T-helper 2 cell treated with Interferon-gamma antibody and Interleukin-4, amounts not matched to agents 5 μg/mL and 100 μg/mL, for 36 hours (primary cell): ENCODE measurements at regions not wholly inside any gene's neighbourhood (a gene's known extent, or its start where the extent isn't known, plus 50 kb on each side); places are given as distances from the start of the nearest gene placed in this dataset.

Experiments used
- DNase-seq: peaks from one replicate; pipeline ENCODE4 v3.0.0; 2021; ENCODE audit warnings: low spot score
- H3K27ac Mint-ChIP-seq: one replicate; pipeline ENCODE4 v1.8.0; 2021; ENCODE audit warnings: mild to moderate bottlenecking, mixed read lengths
- H3K27me3 Mint-ChIP-seq: one replicate; pipeline ENCODE4 v1.8.0; 2021; ENCODE audit warnings: low read depth, mixed read lengths
- H3K36me3 Mint-ChIP-seq: one replicate; pipeline ENCODE4 v1.8.0; 2021; ENCODE audit warnings: low read depth, mixed read lengths
- H3K4me1 Mint-ChIP-seq: one replicate; pipeline ENCODE4 v1.8.0; 2021; ENCODE audit warnings: low read depth, mixed read lengths
- H3K4me3 Mint-ChIP-seq: one replicate; pipeline ENCODE4 v1.8.0; 2022; ENCODE audit warnings: mild to moderate bottlenecking, moderate library complexity, mixed read lengths
- H3K9me3 Mint-ChIP-seq: one replicate; pipeline ENCODE4 v1.8.0; 2021; ENCODE audit warnings: mixed read lengths

GRCh38 chr12:131455581-131456110, 255.2 kb upstream of the SFSWAP start:
- H3K36me3 Mint-ChIP-seq, result no peaks in the 10 kb centered on the region
- peaks cover 7% of the 10 kb centered on the region for H3K27me3 Mint-ChIP-seq

GRCh38 chr12:131456301-131457027, 254.4 kb upstream of the SFSWAP start:
- DNase-seq, result no peak
- no peaks in the 10 kb centered on the region for H3K9me3 Mint-ChIP-seq
- no peaks in the 10 kb centered on the region for H3K4me1 Mint-ChIP-seq
- H3K36me3 Mint-ChIP-seq, result no peaks in the 10 kb centered on the region
- H3K27me3 Mint-ChIP-seq, result peaks cover 7% of the 10 kb centered on the region
- H3K27ac Mint-ChIP-seq, result no peak overlapping the region
- H3K4me3 Mint-ChIP-seq, result no peak overlapping the region

More at GRCh38 chr12:131455581-131456110, 255.2 kb upstream of the SFSWAP start:
- no peak for DNase-seq
- Mint-ChIP-seq H3K4me3 (no peak overlapping the region), H3K4me1 (no peaks in the 10 kb centered on the region), H3K27ac (no peak overlapping the region), H3K9me3 (no peaks in the 10 kb centered on the region)

DNA sequence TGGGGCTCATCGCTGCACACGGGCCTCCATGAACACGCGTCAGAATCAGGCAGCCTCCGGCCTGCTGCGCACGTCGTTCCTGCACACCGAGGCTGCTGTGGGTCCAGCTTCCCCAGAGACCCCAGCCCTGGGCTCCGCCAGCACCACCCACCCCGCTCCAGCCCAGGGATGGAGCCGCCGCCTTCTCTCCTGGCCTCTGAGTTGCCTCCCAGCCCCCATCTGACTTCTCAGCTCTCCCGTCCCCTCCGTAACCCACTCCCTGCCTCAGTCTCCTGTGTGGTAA, 253.9 kb upstream of the SFSWAP start:
- peaks cover 3% of the 10 kb centered on the region for H3K27me3 Mint-ChIP-seq
- DNase-seq, result no peak
- no peaks in the 10 kb centered on the region for H3K4me1 Mint-ChIP-seq
- H3K4me3 Mint-ChIP-seq, result no peak overlapping the region
- no peaks in the 10 kb centered on the region for H3K36me3 Mint-ChIP-seq
- no peak overlapping the region for H3K27ac Mint-ChIP-seq
- no peaks in the 10 kb centered on the region for H3K9me3 Mint-ChIP-seq

GRCh38 chr12:131457331-131458047, 253.4 kb upstream of the SFSWAP start:
- DNase-seq, result no peak
- Mint-ChIP-seq H3K4me1 (no peaks in the 10 kb centered on the region), H3K27me3 (peaks cover 2% of the 10 kb centered on the region), H3K36me3 (no peaks in the 10 kb centered on the region), H3K9me3 (no peaks in the 10 kb centered on the region), H3K27ac (no peak overlapping the region), H3K4me3 (no peak overlapping the region)

DNA sequence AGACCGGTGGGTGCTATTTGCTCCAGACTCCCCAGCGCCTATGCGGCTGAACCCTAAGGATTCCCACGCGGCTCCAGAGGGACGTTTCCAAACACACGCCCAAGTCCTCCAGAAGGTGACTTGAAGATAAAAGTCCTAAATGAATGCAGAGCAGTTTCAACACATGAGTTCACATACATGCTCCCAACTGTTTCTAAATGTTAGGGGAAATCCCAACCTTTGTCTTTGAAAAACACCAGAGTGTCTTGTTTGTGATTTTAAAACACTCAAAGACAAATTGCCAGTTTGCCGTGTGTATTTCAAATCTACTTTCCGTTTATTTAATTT, 252.9 kb upstream of the SFSWAP start:
- Mint-ChIP-seq H3K27me3 (no peaks in the 10 kb centered on the region), H3K36me3 (no peaks in the 10 kb centered on the region)

GRCh38 chr12:131458931-131459772, 251.7 kb upstream of the SFSWAP start:
- Mint-ChIP-seq H3K36me3 (no peaks in the 10 kb centered on the region), H3K27me3 (no peaks in the 10 kb centered on the region), H3K4me3 (no peak overlapping the region), H3K4me1 (no peaks in the 10 kb centered on the region), H3K27ac (no peak overlapping the region), H3K9me3 (no peaks in the 10 kb centered on the region)
- no peak for DNase-seq

More for the DNA sequence above, 252.9 kb upstream of the SFSWAP start:
- DNase-seq, result no peak
- H3K27ac Mint-ChIP-seq, result no peak overlapping the region
- H3K4me1 Mint-ChIP-seq, result no peaks in the 10 kb centered on the region
- H3K9me3 Mint-ChIP-seq, result no peaks in the 10 kb centered on the region
- no peak overlapping the region for H3K4me3 Mint-ChIP-seq

DNA sequence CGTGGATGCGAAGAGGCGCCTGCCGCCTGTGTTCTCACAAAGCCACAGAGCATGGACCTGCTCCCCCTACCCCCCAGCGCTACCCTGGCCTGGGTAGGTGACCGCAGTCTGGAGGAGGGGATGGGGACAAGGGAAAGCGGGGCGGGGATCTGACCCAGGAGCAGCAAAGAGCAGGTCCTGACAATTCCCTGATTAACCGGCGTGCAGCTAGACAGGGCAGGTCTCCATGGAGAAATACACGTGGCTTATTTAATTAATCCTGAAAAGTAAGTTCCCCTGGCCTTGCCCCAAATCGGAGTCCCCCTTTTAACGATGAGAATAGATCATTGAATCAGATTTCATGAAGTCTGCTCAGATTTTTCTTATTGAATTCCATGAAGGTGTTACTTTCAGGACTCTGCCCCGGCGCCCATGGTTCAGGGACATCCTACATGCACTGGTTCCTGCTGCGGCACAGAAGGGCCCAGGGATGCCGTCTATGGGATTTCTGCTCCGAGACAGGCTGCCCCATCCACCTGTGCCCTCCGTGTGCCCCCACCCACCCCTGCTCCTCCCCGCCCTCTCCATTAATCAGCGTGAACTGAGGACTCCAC, 251.0 kb upstream of the SFSWAP start:
- no peak for DNase-seq
- Mint-ChIP-seq H3K4me1 (no peaks in the 10 kb centered on the region), H3K27me3 (no peaks in the 10 kb centered on the region), H3K36me3 (no peaks in the 10 kb centered on the region), H3K4me3 (no peak overlapping the region), H3K27ac (no peak overlapping the region), H3K9me3 (no peaks in the 10 kb centered on the region)

DNA sequence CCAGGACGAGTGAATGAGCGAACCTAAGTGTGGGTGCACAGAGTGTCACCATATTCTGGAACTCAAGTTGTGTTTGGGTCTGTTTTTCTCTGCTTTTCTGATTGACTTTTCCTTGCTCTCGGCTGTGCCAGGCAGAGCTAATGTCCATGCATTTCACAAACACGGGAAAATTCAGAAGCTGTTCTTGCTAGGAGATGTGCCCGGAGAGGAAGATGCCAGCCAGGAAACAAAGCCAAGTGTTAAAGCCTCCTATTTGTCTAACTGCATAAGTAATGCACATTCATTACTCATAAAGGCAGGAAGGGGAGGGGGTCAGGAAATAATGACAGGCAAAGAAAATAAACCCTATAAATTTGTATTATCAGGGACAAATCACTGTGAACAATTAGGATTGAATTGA, 250.4 kb upstream of the SFSWAP start:
- Mint-ChIP-seq H3K36me3 (no peaks in the 10 kb centered on the region), H3K27me3 (no peaks in the 10 kb centered on the region), H3K27ac (no peak overlapping the region), H3K4me3 (no peak overlapping the region), H3K9me3 (no peaks in the 10 kb centered on the region), H3K4me1 (no peaks in the 10 kb centered on the region)
- DNase-seq, result no peak

- Mint-ChIP-seq H3K9me3 (no peaks in the 10 kb centered on the region), H3K4me1 (no peaks in the 10 kb centered on the region), H3K27ac (no peak overlapping the region), H3K27me3 (no peaks in the 10 kb centered on the region), H3K36me3 (no peaks in the 10 kb centered on the region), H3K4me3 (no peak overlapping the region)
- DNase-seq, result no peak
These were observed 249.8 kb upstream of the SFSWAP start for GRCh38 chr12:131461096-131461495.

DNA sequence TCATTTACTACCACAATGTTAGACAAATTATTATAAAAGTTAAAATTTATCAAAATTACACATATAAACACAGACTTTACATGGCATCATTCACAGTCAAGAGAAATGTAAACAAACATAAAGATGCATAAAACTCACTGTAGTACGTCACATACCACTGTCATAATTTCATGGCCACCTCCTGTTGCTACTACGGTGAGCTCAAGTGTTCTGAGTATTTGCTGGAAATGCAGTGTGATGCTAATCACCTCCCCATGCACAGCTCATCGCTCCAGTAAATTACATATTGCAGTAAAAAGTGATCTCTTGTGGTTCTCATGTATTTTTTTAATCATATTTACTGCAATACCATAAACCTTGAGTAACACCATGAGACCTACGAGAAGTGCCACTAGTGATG, 247.7 kb upstream of the SFSWAP start:
- no peaks in the 10 kb centered on the region for H3K9me3 Mint-ChIP-seq
- no peaks in the 10 kb centered on the region for H3K4me1 Mint-ChIP-seq
- H3K27ac Mint-ChIP-seq, result no peak overlapping the region
- no peak for DNase-seq
- no peaks in the 10 kb centered on the region for H3K27me3 Mint-ChIP-seq
- H3K4me3 Mint-ChIP-seq, result no peak overlapping the region
- H3K36me3 Mint-ChIP-seq, result no peaks in the 10 kb centered on the region

DNA sequence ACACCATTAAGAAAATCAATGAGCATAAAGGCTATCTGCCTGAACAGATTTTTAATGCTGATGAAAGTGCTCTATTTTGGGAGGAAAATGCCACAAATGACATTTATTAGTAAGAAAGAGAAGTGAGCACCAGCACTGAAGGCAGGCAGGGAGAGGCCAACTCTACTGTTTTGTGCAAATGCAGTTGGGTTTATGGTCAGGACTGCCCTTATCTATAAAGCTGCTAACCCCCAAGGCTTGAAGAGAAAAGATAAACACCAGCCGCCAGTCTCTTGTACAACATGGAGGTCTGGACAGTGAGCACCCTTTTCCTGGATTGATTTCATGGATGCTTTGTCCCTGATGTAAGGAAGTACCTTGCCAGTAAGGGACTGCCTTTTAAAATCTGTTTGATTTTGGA, 246.8 kb upstream of the SFSWAP start:
- Mint-ChIP-seq H3K27ac (no peak overlapping the region), H3K27me3 (no peaks in the 10 kb centered on the region)

DNA sequence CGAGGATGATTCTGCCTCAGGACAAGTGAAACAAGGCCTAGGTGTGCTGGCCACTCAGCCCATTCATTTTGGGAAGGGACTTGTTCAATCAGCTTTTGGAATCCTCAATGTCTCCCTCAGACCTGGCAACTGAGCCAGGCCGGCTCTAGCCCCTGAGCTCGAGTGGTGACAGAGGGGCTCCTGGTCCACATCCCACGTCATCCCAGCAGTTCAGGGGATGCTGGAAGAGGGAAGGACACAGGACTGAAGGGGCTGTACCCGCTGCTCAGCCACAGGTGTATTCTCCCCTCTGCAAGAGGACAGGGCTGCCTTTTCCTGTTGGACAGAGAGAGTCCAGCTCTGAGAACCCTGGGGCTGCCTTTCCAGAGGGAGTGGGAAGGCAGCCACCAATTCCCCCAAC, 244.6 kb upstream of the SFSWAP start:
- no peak for DNase-seq
- Mint-ChIP-seq H3K27ac (no peak overlapping the region), H3K4me1 (no peaks in the 10 kb centered on the region), H3K4me3 (no peak overlapping the region), H3K9me3 (no peaks in the 10 kb centered on the region), H3K36me3 (no peaks in the 10 kb centered on the region), H3K27me3 (no peaks in the 10 kb centered on the region)

More for the DNA sequence above, 246.8 kb upstream of the SFSWAP start:
- H3K36me3 Mint-ChIP-seq, result no peaks in the 10 kb centered on the region
- DNase-seq, result no peak
- H3K4me1 Mint-ChIP-seq, result no peaks in the 10 kb centered on the region
- no peak overlapping the region for H3K4me3 Mint-ChIP-seq
- H3K9me3 Mint-ChIP-seq, result no peaks in the 10 kb centered on the region

DNA sequence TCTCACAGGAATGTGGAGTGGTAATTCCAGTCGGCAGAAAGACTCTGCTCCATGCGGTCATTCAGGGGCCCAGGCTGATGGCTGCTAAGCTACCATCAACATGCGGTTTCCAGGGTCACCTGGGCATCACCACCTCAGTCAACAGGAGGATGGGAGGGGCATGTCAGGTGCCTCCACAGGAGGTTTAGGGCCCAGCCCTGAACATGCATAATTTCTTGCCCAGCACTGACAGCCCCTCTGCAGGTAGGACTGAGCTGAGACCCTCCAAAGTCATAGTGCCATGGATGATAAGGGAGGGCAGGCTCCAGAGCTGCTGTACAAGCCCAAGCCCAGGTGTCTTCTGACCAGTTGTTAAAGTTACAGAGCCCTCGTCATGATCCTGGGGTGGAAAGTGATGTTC, 244.0 kb upstream of the SFSWAP start:
- H3K9me3 Mint-ChIP-seq, result no peaks in the 10 kb centered on the region
- no peak overlapping the region for H3K4me3 Mint-ChIP-seq
- no peaks in the 10 kb centered on the region for H3K4me1 Mint-ChIP-seq
- H3K27ac Mint-ChIP-seq, result no peak overlapping the region
- H3K36me3 Mint-ChIP-seq, result no peaks in the 10 kb centered on the region
- no peaks in the 10 kb centered on the region for H3K27me3 Mint-ChIP-seq
- DNase-seq, result no peak

DNA sequence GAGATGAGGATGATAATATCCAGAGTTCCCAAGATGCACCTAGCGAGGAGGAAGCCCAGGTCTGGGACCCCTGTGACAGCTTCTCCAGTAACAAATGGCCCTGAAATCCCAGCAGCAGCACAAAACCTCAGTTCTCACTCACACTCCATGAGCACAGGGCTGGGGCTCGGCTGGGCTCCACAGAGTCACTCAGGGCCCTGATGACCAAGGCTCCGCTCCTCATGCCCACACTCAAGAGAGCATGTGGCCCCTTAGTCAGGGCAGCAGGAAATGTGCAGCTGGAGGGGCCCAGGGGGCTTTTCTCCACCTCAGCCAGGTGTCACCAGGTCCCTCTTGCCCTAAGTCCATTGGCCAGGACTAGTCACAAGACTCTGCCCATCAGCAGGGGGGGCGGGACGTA, 242.7 kb upstream of the SFSWAP start:
- Mint-ChIP-seq H3K36me3 (no peaks in the 10 kb centered on the region), H3K27me3 (no peaks in the 10 kb centered on the region), H3K4me1 (no peaks in the 10 kb centered on the region), H3K27ac (no peak overlapping the region), H3K9me3 (no peaks in the 10 kb centered on the region), H3K4me3 (no peak overlapping the region)
- no peak for DNase-seq
